ENCODE measurements at regions not wholly inside any gene's neighbourhood (a gene's known extent, or its start where the extent isn't known, plus 50 kb on each side); places are given as distances from the start of the nearest gene placed in this dataset.

- TF ChIP-seq PBX3 (IDR thresholded peaks at IDR 0.05) = no peak
- TF ChIP-seq CHD4 (IDR thresholded peaks at IDR 0.05; ENCODE audit: borderline replicate concordance) = no peak
These were observed 176.5 kb upstream of the ADO start (continued) for GRCh38 chr10:62627983-62628382.

- ChIA-PET POLR2A (no interaction called here), CTCF (interaction anchor here (0.7 to 1.6 kb wide), 2 partner anchors 30 to 37 kb away, joined by 3 read pairs; no protein-coding TSS in a partner anchor)
- WGBS (ENCODE audit: missing lambda C conversion rate) = 65% methylated on average over 1 of the region's 1 CpG
- TF ChIP-seq EHF (CRISPR knock-in tag; IDR thresholded peaks at IDR 0.05) (no peak), GATA3 (IDR thresholded peaks at IDR 0.05; ENCODE audit: borderline replicate concordance) (no peak), ZNF302 (CRISPR knock-in tag; IDR thresholded peaks at IDR 0.05) (no peak), TFCP2L1 (CRISPR knock-in tag; IDR thresholded peaks at IDR 0.05) (no peak), HOXB5 (CRISPR knock-in tag; IDR thresholded peaks at IDR 0.05) (no peak), MAZ (IDR thresholded peaks at IDR 0.05; ENCODE audit: borderline replicate concordance, low read depth, low read length) (no peak), USF2 (IDR thresholded peaks at IDR 0.05) (no peak), HMGXB4 (CRISPR knock-in tag; IDR thresholded peaks at IDR 0.05; ENCODE audit: borderline replicate concordance) (no peak), CBX8 (IDR thresholded peaks at IDR 0.05) (no peak), HEYL (CRISPR knock-in tag; IDR thresholded peaks at IDR 0.05) (no peak)
- no peak overlapping the region for H3K27ac ChIP-seq
- DNase-seq (ENCODE audit: low read depth in 1 of 2, low spot score in 1 of 2) (no peak), FAIRE-seq (no peak), ATAC-seq (no peak)
- peaks cover 15% of the 10 kb centered on the region; the same call in 2 of the 3 replicates for H3K4me1 ChIP-seq
- H3K9me3 ChIP-seq = no peaks in the 10 kb centered on the region
- H3K4me2 ChIP-seq = no peak overlapping the region
- no peak overlapping the region for H3K4me3 ChIP-seq
These were observed 173.3 kb upstream of the ADO start for GRCh38 chr10:62631241-62631640.

- no peak overlapping the region for H3K4me2 ChIP-seq
- ATAC-seq = no peak
These were observed 172.3 kb upstream of the ADO start for GRCh38 chr10:62632071-62632809.

More at GRCh38 chr10:62632071-62632809, 172.3 kb upstream of the ADO start:
- POLR2A ChIA-PET = no interaction called here
- CTCF ChIA-PET = no interaction called here
- no peak overlapping the region for H3K4me3 ChIP-seq
- FAIRE-seq = no peak
- no peaks in the 10 kb centered on the region for H3K9me3 ChIP-seq
- TF ChIP-seq CBX8 (IDR thresholded peaks at IDR 0.05) (no peak), USF2 (IDR thresholded peaks at IDR 0.05) (no peak), HOXB13 (CRISPR knock-in tag; IDR thresholded peaks at IDR 0.05; ENCODE audit: low read depth) (no peak), EHMT2 (IDR thresholded peaks at IDR 0.05; ENCODE audit: low read depth) (no peak), HDAC2 (IDR thresholded peaks at IDR 0.05) (no peak), ZFP36 (IDR thresholded peaks at IDR 0.05; ENCODE audit: borderline replicate concordance, partially characterized antibody) (no peak), SMC3 (IDR thresholded peaks at IDR 0.05) (no peak), MAFK (IDR thresholded peaks at IDR 0.05; ENCODE audit: partially characterized antibody) (no peak), HOXA7 (CRISPR knock-in tag; IDR thresholded peaks at IDR 0.05) (no peak), RFX5 (IDR thresholded peaks at IDR 0.05) (no peak), POLR2A (IDR thresholded peaks at IDR 0.05; ENCODE audit: low read length) (no peak), RARB (CRISPR knock-in tag; IDR thresholded peaks at IDR 0.05) (no peak), MAZ (IDR thresholded peaks at IDR 0.05; ENCODE audit: borderline replicate concordance, low read depth, low read length) (no peak)
- DNase-seq (ENCODE audit: low read depth in 1 of 2, low spot score in 1 of 2) = peak in 1 of 2 experiments; percentile 17
- no peak overlapping the region for H3K27ac ChIP-seq
- WGBS (ENCODE audit: missing lambda C conversion rate) = 50% methylated on average over 12 of the region's 12 CpGs
- peaks cover 5% of the 10 kb centered on the region; the same call in 1 of the 3 replicates for H3K4me1 ChIP-seq
